GM23338 (cell line): ENCODE measurements at regions not wholly inside any gene's neighbourhood (a gene's known extent, or its start where the extent isn't known, plus 50 kb on each side); places are given as distances from the start of the nearest gene placed in this dataset.

Source experiments
- ATAC-seq: fragments of 200-7000 bp; cut with Tn5 transposase; 3 replicates; pipeline ENCODE4 v1.9.1; 2020
- DNase-seq: peaks from one replicate; pipeline ENCODE4 v3.0.0-alpha.2; 2015; ENCODE audit warnings: low spot score
- H2AFZ ChIP-seq: fragments of 200-600 bp; sonication (generic); 2 replicates; pipeline ENCODE4 v1.8.0; 2016; ENCODE audit warnings: antibody characterized with exemption, mild to moderate bottlenecking, moderate library complexity
- H3F3A ChIP-seq: fragments of 200-600 bp; sonication (generic); replicated peaks from 2 replicates; pipeline ENCODE4 v1.8.0; 2017; ENCODE audit warnings: antibody characterized with exemption, mixed run types, low read depth
- H3K27ac ChIP-seq: fragments of 200-600 bp; sonication (generic); 2 replicates; pipeline ENCODE4 v1.6.1; 2016; ENCODE audit warnings: low read depth
- H3K27me3 ChIP-seq: fragments of 200-600 bp; sonication (generic); 2 replicates; pipeline ENCODE4 v1.8.0; 2016; ENCODE audit warnings: mild to moderate bottlenecking, mixed run types, moderate library complexity; ENCODE audit not compliant: insufficient read depth
- H3K36me3 ChIP-seq: fragments of 200-600 bp; sonication (generic); 2 replicates; pipeline ENCODE4 v1.8.0; 2016; ENCODE audit warnings: mild to moderate bottlenecking; ENCODE audit not compliant: insufficient read depth
- H3K4me1 ChIP-seq: fragments of 200-600 bp; sonication (generic); 2 replicates; pipeline ENCODE4 v1.8.0; 2016; ENCODE audit warnings: mild to moderate bottlenecking, moderate library complexity; ENCODE audit not compliant: insufficient read depth
- H3K4me2 ChIP-seq: fragments of 200-600 bp; sonication (generic); 2 replicates; pipeline ENCODE4 v1.7.1; 2017; ENCODE audit warnings: mixed run types
- H3K4me3 ChIP-seq: fragments of 200-600 bp; sonication (generic); 2 replicates; pipeline ENCODE4 v1.6.1; 2016; ENCODE audit warnings: mixed run types
- H3K79me2 ChIP-seq: fragments of 200-600 bp; sonication (generic); replicated peaks from 2 replicates; pipeline ENCODE4 v1.8.0; 2017; ENCODE audit warnings: mild to moderate bottlenecking; ENCODE audit not compliant: insufficient read depth
- H3K9me2 ChIP-seq: fragments of 200-600 bp; sonication (generic); 2 replicates; pipeline ENCODE4 v1.8.0; 2017; ENCODE audit not compliant: insufficient read depth
- H4K20me1 ChIP-seq: fragments of 200-600 bp; sonication (generic); replicated peaks from 2 replicates; pipeline ENCODE4 v1.8.0; 2017; ENCODE audit warnings: mild to moderate bottlenecking; ENCODE audit not compliant: insufficient read depth
- H3K27ac Mint-ChIP-seq: 2 replicates; pipeline ENCODE4 v1.8.0; 2020; ENCODE audit warnings: inconsistent platforms, mild to moderate bottlenecking, moderate library complexity, mixed read lengths
- H3K27me3 Mint-ChIP-seq: 3 replicates; pipeline ENCODE4 v1.8.0; 2022; ENCODE audit warnings: low read depth, mild to moderate bottlenecking, moderate library complexity, mixed read lengths, inconsistent platforms; ENCODE audit not compliant: insufficient read depth, poor library complexity
- H3K36me3 Mint-ChIP-seq: 3 replicates; pipeline ENCODE4 v1.8.0; 2021; ENCODE audit warnings: low read depth, mild to moderate bottlenecking, inconsistent platforms, moderate library complexity, mixed read lengths
- H3K4me1 Mint-ChIP-seq: 3 replicates; pipeline ENCODE4 v1.8.0; 2020; ENCODE audit warnings: mild to moderate bottlenecking, inconsistent platforms, mixed read lengths
- H3K4me3 Mint-ChIP-seq: 3 replicates; pipeline ENCODE4 v1.8.0; 2021; ENCODE audit warnings: moderate library complexity, mild to moderate bottlenecking, inconsistent platforms, mixed read lengths
- H3K9me3 Mint-ChIP-seq: 3 replicates; pipeline ENCODE4 v1.8.0; 2020; ENCODE audit warnings: moderate library complexity, mild to moderate bottlenecking, inconsistent platforms, mixed read lengths
- CREB1 ChIP-seq: fragments of 250-450 bp; sonication (Bioruptor Pico); IDR thresholded peaks from 2 replicates; pipeline ENCODE4 v1.5.0; 2020; ENCODE audit warnings: low read depth, mild to moderate bottlenecking, moderate library complexity
- CTCF ChIP-seq, 2 experiments: fragments of 200-600 bp in 1 of 2; sonication (generic) in 1 of 2; conservative IDR thresholded peaks; 2 replicates each; pipeline versions ENCODE4 v1.5.1 to v1.6.1; 2016 to 2017; ENCODE audit warnings: antibody characterized with exemption in 2 of 2, low read depth in 2 of 2, mild to moderate bottlenecking in 2 of 2, moderate library complexity in 1 of 2
- EZH2 ChIP-seq: fragments of 200-600 bp; sonication (generic); IDR thresholded peaks from one replicate; pipeline ENCODE4 v1.8.0; 2017; ENCODE audit warnings: antibody characterized with exemption, mild to moderate bottlenecking, low read depth; ENCODE audit not compliant: unreplicated experiment
- EZH2phosphoT487 ChIP-seq: fragments of 200-600 bp; sonication (generic); IDR thresholded peaks from one replicate; pipeline ENCODE4 v1.8.1; 2018; ENCODE audit warnings: antibody characterized with exemption; ENCODE audit not compliant: unreplicated experiment
- JUNB ChIP-seq: IDR thresholded peaks from one replicate; pipeline ENCODE4 v1.6.1; 2016; ENCODE audit warnings: antibody characterized with exemption; ENCODE audit not compliant: unreplicated experiment
- NANOG ChIP-seq: IDR thresholded peaks from 2 replicates; pipeline ENCODE4 v1.6.1; 2016; ENCODE audit warnings: antibody characterized with exemption, borderline replicate concordance
- REST ChIP-seq: IDR thresholded peaks from one replicate; pipeline ENCODE4 v1.6.1; 2018; ENCODE audit warnings: antibody characterized with exemption; ENCODE audit not compliant: unreplicated experiment
- STAT1 ChIP-seq: IDR thresholded peaks from one replicate; pipeline ENCODE4 v1.6.1; 2016; ENCODE audit warnings: antibody characterized with exemption; ENCODE audit not compliant: unreplicated experiment
- ZNF114 ChIP-seq: fragments of 250-450 bp; sonication (Bioruptor Pico); IDR thresholded peaks from 2 replicates; pipeline ENCODE4 v1.5.0; 2020; ENCODE audit warnings: mild to moderate bottlenecking, moderate library complexity
- ZNF331 ChIP-seq: fragments of 250-450 bp; sonication (Bioruptor Pico); IDR thresholded peaks from 2 replicates; pipeline ENCODE4 v1.5.0; 2020; ENCODE audit warnings: low read depth, mild to moderate bottlenecking, moderate library complexity
- TF ChIP-seq, protein P1 (sequence below): fragments of 250-450 bp; sonication (Bioruptor Pico); IDR thresholded peaks from 2 replicates; pipeline ENCODE4 v1.5.0; 2020; ENCODE audit warnings: mild to moderate bottlenecking, moderate library complexity

- H2AFZ ChIP-seq: no peak overlapping the region
- peaks cover 56% of the 10 kb centered on the region for H3K79me2 ChIP-seq
- H3K27ac Mint-ChIP-seq: no peak overlapping the region
- H3K4me2 ChIP-seq: peak overlapping the region; percentile 80; the same call in 1 of the 2 replicates
- no peak for ATAC-seq
- H3K36me3 Mint-ChIP-seq: peaks cover 36% of the 10 kb centered on the region
- TF ChIP-seq EZH2 (no peak), STAT1 (no peak), NANOG (no peak), REST (no peak), ZNF114 (CRISPR knock-in tag) (no peak), CTCF (conservative IDR thresholded peaks at IDR 0.05; ENCODE audit: low read depth in 2 of 2) (no peak), CREB1 (no peak), EZH2phosphoT487 (no peak), JUNB (no peak), ZNF331 (no peak)
- TF ChIP-seq, protein P1, sequence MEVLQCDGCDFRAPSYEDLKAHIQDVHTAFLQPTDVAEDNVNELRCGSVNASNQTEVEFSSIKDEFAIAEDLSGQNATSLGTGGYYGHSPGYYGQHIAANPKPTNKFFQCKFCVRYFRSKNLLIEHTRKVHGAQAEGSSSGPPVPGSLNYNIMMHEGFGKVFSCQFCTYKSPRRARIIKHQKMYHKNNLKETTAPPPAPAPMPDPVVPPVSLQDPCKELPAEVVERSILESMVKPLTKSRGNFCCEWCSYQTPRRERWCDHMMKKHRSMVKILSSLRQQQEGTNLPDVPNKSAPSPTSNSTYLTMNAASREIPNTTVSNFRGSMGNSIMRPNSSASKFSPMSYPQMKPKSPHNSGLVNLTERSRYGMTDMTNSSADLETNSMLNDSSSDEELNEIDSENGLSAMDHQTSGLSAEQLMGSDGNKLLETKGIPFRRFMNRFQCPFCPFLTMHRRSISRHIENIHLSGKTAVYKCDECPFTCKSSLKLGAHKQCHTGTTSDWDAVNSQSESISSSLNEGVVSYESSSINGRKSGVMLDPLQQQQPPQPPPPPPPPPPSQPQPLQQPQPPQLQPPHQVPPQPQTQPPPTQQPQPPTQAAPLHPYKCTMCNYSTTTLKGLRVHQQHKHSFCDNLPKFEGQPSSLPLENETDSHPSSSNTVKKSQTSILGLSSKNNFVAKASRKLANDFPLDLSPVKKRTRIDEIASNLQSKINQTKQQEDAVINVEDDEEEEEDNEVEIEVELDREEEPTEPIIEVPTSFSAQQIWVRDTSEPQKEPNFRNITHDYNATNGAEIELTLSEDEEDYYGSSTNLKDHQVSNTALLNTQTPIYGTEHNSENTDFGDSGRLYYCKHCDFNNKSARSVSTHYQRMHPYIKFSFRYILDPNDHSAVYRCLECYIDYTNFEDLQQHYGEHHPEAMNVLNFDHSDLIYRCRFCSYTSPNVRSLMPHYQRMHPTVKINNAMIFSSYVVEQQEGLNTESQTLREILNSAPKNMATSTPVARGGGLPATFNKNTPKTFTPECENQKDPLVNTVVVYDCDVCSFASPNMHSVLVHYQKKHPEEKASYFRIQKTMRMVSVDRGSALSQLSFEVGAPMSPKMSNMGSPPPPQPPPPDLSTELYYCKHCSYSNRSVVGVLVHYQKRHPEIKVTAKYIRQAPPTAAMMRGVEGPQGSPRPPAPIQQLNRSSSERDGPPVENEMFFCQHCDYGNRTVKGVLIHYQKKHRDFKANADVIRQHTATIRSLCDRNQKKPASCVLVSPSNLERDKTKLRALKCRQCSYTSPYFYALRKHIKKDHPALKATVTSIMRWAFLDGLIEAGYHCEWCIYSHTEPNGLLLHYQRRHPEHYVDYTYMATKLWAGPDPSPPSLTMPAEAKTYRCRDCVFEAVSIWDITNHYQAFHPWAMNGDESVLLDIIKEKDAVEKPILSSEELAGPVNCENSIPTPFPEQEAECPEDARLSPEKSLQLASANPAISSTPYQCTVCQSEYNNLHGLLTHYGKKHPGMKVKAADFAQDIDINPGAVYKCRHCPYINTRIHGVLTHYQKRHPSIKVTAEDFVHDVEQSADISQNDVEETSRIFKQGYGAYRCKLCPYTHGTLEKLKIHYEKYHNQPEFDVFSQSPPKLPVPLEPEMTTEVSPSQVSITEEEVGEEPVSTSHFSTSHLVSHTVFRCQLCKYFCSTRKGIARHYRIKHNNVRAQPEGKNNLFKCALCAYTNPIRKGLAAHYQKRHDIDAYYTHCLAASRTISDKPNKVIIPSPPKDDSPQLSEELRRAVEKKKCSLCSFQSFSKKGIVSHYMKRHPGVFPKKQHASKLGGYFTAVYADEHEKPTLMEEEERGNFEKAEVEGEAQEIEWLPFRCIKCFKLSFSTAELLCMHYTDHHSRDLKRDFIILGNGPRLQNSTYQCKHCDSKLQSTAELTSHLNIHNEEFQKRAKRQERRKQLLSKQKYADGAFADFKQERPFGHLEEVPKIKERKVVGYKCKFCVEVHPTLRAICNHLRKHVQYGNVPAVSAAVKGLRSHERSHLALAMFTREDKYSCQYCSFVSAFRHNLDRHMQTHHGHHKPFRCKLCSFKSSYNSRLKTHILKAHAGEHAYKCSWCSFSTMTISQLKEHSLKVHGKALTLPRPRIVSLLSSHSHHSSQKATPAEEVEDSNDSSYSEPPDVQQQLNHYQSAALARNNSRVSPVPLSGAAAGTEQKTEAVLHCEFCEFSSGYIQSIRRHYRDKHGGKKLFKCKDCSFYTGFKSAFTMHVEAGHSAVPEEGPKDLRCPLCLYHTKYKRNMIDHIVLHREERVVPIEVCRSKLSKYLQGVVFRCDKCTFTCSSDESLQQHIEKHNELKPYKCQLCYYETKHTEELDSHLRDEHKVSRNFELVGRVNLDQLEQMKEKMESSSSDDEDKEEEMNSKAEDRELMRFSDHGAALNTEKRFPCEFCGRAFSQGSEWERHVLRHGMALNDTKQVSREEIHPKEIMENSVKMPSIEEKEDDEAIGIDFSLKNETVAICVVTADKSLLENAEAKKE (CRISPR knock-in tag): no peak
- no peak for DNase-seq
- peaks cover 5% of the 10 kb centered on the region; the same call in 1 of the 2 replicates for H3K4me1 ChIP-seq
- peaks cover 8% of the 10 kb centered on the region; the same call in 1 of the 2 replicates for H3K36me3 ChIP-seq
- H3K4me3 ChIP-seq: peak overlapping the region; percentile 72; the same call in 1 of the 2 replicates
- H3K27ac ChIP-seq: no peak overlapping the region
- no peaks in the 10 kb centered on the region for H3K9me2 ChIP-seq
- H3K9me3 Mint-ChIP-seq: peaks cover 2% of the 10 kb centered on the region; the same call in 2 of the 3 replicates
- H4K20me1 ChIP-seq: no peaks in the 10 kb centered on the region; the same call in 1 of the 2 replicates
- H3K27me3 ChIP-seq: no peaks in the 10 kb centered on the region
- H3F3A ChIP-seq: no peaks in the 10 kb centered on the region
- peaks cover 6% of the 10 kb centered on the region for H3K4me1 Mint-ChIP-seq
- H3K27me3 Mint-ChIP-seq: peaks cover 14% of the 10 kb centered on the region
- H3K4me3 Mint-ChIP-seq: peak overlapping the region; percentile 29; the same call in 1 of the 3 replicates
These were observed 1417.6 kb downstream of the UQCRFS1 start for GRCh38 chr19:27795369-27795768.
